SH-SY5Y (cell line): ENCODE measurements at regions not wholly inside any gene's neighbourhood (a gene's known extent, or its start where the extent isn't known, plus 50 kb on each side); places are given as distances from the start of the nearest gene placed in this dataset.

Experiments
- GATA2 ChIP-seq: IDR thresholded peaks from 2 replicates; pipeline ENCODE4 v1.6.1; 2011; ENCODE audit warnings: mild to moderate bottlenecking, low read depth, low read length
- GATA3 ChIP-seq: IDR thresholded peaks from 2 replicates; pipeline ENCODE4 v1.6.1; 2011; ENCODE audit warnings: low read depth, mild to moderate bottlenecking, low read length, moderate library complexity

- TF ChIP-seq GATA3: no peak
- no peak for TF ChIP-seq GATA2
Measured at GRCh38 chr10:33883881-33884280, 549.4 kb upstream of the NRP1 start.
